Activated CD8-positive, alpha-beta memory T cell treated with anti-CD3 and anti-CD28 coated beads, Interleukin-2, amount 50 U/mL, for 1 hour (primary cell): ENCODE measurements at regions not wholly inside any gene's neighbourhood (a gene's known extent, or its start where the extent isn't known, plus 50 kb on each side); places are given as distances from the start of the nearest gene placed in this dataset.
A peak's percentile ranks its signal among the peaks of the same experiment; 100 is the strongest.

Source experiments
- DNase-seq: peaks from one replicate; pipeline ENCODE4 v3.0.0-alpha.2; 2020; ENCODE audit errors: extremely low read depth

DNA sequence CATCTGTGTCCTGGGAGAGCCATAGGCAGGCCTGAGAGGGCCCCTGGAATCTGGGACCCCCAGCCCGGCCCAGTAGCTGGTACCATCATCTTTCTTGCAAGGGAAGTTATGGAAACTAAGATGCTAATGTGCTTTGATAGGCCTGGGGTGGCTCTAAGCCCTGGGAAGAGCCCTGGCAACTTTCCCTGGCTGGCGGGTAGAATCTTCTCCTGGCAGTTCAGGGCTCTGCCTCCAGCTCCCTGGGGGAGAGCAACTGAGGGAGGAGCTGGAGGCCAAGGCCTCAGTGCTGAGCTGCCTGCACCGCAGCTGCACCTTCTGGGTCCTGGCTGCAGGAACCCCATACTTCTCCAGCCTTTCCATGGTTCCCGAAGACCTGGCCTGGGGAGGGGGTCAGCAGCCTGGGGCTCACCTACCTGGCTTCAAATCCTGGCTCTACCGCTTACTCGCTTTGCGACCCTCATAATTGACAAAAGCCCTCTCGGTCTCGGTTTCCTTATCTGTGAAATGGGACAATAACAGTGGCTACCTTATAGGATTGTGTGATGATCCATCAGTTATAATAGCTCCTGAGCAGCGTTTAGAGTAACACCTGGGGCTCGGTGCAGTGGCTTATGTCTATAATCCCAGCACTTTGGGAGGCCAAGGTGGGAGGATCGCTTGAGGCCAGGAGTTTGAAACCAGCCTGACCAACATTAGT, 333.7 kb downstream of the SEC14L1 start:
- no peak for DNase-seq

DNA sequence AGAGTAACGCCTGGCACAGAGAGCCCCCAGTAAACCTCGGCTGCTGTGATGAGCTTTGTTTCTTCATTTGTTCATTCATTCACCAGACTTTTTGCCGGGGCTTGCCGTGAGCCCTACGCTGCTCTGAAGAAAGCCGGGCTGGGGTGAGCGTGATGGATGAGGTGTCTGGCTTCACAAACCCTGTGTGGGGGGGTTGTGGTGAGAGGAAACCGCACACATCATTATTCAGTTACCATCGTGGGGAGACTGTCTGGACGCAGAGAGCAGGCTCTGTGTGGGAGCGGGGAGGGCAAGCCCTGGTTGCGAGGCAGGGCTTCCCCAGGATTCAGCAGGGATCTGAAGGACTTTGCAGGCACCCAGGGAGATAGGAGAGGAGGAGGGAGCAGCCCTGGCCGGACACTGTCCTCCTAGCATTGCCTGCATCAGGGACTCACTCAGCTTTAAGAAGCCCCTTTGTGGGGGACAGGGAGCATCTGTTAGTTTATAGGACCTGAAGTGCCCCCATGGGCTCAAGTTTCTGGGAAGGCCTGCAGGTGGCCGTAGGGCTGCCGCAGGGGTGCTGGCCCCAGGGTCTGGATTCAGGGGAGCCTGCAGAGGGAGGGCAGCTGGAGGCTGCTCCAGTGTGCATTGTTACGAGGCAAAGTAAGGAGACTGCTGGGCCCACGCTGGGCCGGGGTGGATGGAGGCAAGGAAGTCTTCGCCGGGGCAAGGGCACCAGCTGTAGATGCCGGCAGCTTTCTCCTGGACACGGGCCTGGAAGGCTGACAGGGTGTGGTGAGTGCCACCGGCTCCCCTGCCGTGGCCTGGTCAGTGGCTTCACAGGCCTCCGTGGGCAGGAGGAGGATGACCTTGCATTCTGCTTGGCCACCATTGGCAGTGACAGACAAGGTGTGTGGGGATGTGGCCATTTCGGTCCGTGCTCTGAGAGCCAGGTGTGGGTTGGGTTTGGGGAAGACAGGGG, 334.5 kb downstream of the SEC14L1 start:
- DNase-seq, result peak; percentile 67

DNA sequence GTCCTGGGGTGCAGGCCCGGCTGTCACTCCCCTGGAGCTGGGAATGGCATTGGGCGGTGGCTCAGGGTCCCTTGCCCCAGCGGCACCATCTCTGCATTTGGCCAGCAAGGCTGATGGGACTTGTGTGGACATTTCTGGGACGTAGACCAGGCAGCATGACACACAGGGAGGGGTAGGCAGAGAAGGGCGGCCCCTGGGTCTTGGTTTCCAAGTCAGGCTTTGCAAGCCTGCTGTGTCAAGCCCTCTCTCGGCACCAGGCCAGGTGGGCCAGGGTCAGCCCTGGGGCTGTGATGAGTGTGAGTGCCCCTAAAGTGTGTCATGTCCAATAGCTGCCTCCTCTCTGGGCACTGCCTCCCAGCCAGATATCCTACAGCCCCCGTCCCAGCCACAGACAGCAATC, 335.2 kb downstream of the SEC14L1 start:
- DNase-seq, result no peak

DNA sequence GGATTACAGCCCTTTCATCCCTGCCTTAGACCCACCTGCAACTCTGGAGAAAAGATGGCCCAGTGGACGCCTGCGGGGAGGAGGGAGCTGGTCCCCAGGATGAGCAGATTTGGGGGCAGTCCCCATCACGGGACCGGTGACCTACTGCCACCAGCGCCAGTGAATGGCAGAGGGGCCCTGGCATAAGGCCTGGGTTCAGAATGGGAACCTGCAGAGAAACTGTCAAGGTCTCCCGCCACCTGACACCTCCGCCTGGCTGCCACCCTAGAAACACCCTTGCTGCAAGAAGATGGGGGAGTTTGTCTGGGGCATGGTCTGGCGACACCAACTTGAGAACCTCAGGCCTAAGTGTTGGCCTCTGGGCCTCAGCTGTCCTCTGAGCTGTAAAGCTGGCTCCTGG, 335.7 kb downstream of the SEC14L1 start:
- DNase-seq, result no peak

DNA sequence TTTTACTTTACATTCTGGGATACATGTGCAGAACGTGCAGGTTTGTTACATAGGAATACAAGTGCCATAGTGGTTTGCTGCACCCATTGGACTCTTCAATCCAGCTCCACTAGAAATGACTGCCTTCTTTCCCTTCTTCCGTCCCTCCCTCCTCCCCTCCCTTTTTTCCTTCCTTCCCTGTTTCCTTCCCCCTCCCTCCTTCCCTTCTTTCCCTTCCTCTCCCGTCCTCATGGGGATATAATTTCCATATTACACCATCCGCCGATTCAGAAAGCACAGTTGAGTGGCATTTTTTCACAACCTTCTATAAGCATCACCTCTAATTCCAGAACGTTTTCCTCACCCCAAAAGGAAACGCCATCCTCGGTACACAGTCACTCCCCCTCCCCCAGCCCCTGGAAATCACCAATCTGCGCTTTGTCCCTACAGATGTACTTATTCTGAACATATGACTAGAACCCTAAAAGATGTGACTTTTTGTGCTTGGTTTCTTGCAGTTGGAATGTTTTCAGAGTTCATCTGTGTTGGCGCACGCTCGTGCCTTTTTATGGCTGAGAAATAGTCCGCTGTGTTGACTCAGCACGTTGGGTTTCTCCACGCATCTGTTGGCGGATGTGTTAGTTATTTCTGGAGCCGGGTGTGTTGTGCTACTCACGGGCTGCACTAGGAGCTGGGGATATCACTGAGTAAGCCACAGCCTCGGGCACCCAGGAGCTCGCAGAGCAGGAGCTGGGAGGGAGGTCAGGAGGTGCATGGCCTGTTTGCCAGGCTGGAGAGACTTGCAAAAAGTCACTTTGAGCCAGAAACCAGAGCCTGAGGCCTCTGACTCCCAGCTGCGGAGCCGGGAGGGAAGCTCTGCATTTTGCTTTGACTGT, 336.4 kb downstream of the SEC14L1 start:
- DNase-seq, result no peak

DNA sequence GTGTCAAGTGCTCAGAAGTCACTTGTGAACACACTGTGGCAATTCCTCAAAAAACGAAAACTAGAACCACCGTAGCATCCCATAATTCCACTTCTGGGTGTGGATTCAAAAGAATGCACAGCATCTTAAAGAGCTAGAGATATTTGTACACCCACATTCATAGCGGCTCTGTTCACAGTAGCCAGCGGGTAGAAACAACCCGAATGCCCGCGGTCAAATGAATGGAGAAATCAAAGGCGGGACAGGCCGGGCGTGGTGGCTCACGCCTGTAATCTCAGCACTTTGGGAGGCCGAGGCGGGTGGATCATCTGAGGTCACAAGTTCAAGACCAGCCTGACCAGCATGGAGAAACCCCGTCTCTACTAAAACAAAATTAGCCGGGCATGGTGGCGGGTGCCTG, 337.5 kb downstream of the SEC14L1 start:
- no peak for DNase-seq

DNA sequence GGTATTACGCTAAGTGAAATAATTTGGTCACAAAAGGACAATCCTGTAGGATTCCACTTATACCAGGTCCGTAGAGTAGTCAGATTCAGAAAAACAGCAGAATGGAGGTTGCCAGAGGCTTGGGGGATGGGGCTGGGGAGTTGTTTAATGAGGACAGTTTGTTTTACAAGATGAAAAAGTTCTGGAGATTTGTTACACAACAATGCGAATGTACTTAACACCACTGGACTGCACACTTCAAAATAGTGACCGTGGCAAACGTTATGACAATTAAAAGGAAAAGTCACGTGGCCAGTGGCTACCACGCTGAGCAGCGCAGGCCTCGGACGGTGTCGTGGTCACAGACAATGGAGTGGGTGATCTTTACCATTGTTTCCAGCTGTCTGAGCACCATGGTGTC, 338.1 kb downstream of the SEC14L1 start:
- no peak for DNase-seq

DNA sequence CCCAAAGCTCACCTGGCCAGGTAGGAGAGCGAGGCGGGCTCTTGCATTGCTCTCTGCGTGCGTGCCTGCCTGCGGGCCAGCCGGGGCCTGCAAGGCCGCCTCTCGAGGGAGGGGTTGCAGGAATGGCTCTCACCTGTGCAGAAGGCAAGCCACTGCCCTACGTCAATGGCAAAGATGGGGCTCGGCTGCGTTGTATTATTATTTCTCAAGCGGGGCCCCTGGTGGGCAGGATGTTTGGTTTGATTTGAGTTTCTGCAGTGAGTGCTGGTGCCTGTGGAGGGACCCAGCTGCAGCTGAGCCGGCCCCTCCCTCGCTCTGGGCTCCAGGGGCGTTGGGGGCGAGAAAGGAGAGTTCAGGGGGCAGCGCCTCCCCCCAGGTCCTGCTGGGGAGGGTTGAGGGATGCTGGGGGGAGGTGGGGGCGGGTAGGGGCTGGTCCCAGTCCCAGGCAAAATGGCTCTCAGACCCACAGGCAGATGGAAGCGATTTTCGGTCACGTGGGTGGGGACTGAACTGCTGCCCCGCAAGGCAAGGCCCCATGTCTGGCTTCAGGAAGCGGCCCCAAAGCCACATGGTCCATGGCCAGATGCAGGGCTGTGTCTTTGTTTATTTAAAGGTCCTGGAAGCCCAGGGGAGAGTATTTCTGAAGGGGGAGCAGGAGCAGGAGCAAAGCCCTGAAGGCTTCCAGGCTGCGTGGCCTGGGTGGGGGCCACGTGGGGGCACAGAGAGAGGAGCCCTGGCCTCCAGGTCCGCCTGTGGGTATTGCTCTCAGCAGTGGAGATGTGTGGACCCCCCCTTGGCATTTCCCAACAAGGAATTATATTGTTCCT, 338.8 kb downstream of the SEC14L1 start:
- DNase-seq, result no peak

DNA sequence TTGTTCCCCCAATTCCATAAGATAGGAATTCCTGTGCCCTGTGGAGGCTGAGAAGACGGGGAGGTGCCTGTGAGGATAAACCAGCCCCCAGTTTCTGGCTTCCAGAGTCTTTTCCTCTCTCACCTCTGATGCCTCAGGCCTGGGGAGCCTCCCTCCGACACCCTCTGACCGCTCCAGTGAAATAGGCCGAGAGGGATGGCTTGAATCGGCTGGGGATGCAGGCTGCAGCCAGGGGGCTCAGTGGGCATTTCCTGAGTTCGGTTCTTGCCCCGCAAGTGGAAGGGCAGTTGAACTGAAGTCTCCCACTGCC, 339.4 kb downstream of the SEC14L1 start:
- DNase-seq, result no peak

DNA sequence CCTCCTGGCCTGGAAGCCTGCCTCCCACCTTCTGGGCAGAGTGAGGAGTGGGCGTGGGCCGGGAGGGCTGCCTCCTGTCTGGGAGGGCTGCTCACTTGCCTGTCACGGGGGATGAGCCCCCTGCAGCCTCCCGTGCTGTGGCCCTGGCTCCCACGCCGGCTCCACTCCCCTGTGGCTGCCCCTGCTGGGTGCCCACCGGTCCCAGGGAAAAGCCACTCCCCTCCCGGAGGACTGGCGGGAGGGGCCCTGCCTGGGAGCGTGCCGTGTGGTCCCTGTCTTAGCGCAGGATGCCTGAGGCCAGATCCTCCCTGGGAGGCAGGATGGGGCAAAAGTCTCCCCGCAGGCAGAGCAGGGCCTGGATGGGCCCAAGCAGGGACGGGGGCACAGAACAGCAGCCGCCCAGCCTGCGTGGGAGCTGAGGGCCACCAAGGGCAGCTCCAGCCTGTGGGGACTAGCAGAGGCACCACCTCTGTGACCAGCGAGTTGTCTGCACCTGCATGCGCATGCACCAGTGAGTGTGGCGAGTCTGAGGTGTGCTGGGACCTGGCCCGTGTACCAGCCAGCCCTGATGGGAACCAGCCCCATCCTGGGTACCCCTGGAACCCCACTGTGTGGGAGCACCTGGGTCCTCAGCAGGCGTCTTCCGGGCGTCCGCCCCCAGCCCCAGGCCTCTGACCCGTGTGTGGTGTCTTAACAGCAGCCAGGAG, 339.9 kb downstream of the SEC14L1 start:
- DNase-seq, result no peak

DNA sequence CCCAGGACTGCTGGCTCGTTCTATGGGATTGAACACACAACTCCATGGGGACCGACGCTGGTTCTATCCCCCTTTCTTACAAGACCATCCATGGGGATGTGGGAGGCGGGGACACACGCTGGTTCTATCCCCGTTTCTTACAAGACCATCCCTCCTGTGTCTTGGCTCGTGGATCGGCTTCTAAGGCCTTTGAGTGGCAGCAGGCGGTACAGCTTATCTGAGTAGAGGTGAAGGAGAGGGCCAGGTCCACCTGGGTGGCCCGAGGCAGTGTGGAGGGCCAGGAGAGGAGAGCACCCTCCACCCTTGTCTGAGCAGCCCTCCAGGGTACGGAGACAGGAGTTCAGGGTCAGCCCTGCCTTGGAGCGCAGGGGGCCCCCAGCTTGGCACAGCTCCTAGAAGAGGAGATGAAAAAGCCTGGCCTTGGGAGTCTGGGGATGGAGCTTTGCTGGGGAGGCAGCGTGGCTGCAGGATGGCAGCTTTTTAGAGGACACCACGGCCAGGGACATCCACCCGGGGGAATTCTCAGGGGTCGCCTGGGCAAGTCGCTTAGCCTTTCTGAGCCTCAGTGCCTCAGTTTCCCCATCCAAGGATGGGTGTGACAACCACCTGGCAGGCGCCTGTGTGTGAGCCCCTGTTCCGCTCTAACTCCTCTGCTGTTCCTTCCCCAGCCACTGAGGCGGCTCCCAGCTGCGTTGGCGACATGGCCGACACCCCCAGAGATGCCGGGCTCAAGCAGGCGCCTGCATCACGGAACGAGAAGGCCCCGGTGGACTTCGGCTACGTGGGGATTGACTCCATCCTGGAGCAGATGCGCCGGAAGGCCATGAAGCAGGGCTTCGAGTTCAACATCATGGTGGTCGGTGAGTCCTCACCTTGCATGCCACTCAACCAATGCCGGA, 341.0 kb downstream of the SEC14L1 start:
- DNase-seq, result no peak

DNA sequence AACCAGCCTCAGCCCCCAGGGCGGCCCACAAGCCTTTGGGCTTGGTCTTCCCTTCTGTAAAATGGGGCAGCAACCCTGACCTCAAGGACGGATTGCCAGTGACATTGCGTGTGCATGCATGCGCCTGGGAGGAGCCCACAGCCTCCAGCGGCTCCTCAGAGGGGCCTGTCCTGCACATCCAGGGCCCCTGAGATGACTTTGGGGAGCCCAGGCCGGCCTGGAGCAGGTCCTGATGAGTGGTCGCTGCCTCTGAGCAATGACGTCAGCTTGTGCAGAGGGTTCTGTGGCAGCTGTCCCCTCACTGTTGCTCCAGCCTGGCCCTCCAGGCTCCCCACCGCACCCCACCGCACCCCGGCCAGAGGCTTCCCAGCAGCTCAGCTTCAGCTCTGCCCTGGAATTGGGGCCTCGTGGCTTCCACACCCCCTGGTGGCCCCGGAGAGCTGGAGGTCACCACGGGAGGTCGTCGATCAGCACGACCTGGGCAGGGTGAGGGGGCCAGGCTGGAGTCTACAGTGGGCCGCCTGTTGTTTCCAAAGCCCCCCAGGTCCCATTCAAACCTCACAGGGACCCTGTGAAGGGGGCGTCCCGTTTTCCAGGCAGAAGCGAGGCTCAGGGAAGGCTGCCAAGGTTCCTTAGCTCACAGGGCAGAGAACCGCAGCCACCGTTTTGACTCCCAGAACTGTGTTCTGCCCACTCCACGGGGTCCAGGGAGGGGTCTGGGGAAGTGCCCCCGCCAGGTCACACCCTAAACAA, 341.8 kb downstream of the SEC14L1 start:
- DNase-seq, result no peak

DNA sequence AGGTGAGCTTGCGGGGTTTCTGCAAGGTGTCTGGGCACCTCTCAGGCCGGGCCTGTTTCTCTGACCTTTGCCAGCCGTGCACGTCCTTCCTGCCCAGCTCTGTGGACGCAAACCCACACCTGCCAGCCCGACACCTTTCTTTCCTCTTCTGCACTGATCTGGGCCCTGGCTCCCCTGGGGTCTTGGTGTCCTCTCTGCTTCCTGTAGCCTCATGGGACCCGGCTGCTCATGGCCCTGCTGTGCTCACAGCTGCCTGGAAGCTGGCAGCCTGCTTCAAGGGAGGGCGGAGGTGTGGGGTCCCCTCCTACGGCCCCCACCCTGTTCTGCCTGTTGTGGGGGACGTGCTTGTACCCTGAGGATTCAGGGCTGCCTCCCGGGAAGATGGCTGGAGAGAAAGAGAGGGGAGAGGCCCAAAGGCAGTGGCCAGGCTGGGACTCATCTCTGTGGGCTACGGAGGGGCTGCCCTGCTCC, 342.4 kb downstream of the SEC14L1 start:
- no peak for DNase-seq

DNA sequence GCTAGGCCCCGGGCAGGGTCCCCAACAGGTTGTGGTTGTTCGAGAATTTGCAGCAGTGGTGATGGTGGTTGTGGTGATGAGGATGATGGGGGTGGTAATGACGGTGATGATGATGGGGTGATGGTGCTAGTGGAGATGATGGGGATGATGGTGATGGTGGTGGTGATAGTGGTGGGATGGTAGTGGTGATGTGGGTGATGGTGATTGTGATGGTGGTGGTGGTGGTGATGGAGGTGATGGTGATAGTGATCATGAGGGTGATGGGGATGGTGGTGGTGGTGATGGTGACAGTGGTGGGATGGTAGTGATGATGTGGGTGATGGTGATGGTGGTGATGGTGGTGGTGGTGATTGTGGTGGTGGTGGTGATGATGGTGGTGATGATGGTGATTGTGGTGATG, 343.3 kb downstream of the SEC14L1 start:
- DNase-seq, result no peak

DNA sequence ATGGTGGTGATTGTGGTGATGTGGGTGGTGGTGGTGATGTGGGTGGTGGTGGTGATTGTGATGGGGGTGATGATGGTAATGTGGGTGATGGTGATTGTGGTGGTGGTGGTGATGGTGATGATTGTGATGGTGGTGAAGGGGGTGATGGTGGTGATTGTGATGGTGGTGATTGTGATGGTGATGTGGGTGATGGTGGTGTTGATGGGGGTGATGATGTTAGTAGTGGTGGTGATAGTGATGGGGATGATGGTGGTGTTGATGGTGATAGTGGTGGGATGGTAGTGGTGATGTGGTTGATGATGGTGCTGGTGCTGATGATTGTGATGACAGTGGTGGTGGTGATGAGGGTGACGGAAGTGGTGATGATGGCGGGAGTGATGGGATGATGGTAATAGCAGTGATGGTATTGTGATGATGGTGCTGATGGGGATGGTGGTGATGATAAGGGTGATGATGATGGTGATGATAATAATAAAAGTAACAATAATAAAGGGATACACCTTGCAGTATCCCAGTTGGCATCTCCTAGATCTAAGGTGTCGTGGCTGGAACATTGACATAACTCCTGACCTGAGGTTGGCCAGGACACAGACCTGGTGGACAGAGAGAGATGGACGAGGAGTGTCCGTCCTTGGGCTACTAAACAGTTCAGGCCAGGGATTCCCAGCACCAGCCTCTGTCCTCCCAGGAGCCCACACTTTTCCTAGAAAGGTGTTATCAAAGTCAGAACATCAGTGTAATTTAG, 344.5 kb downstream of the SEC14L1 start:
- DNase-seq, result no peak

DNA sequence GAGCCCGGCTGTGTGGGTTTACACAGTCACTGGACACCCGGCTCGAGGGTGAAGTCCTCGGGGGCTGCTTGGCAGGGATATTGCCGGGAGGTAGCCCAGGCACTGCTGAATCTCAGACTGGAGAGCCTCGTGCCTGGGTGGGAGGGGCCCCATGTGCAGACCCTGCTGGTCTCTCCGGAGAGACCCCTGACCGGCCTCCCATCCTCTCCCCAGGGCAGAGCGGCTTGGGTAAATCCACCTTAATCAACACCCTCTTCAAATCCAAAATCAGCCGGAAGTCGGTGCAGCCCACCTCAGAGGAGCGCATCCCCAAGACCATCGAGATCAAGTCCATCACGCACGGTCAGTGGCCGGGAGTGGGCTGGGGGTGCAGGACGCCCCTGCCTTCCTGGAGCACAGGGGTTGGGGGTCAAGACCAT, 346.5 kb downstream of the SEC14L1 start:
- DNase-seq, result no peak

DNA sequence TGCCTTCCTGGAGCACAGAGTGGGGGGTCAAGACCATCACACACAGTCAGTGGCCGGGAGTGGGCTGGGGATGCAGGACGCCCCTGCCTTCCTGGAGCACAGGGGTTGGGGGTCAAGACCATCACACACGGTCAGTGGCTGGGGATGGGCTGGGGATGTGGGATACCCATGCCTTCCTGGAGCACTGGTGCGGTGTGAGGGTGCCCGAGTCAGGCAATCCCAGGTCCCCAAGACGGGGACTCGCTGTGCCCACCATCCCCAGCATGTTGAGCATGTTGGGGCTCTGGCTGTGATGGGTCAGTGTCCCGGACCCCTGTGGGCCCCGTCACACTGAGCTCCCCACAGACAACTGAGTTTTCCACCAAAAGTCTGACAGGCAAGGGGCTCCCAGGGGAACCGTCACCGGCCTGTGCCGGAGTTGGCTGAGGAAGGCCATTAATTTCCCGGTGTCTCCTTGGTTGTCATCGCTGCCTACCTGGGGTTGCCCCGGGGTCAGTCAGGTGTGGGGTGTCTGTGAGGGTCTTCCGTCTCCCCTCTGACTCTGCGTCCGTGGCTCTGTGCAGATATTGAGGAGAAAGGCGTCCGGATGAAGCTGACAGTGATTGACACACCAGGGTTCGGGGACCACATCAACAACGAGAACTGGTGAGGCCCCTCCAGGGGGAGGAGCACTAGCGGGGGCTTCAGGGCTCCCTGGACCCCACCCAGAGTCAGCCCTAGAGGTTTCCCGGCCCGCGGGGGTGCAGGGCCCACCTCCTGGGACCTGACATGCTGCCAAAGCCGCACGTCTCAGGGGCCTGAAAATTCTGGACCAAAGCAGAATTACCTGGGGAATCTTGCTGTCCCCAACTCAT, 347.1 kb downstream of the SEC14L1 start:
- no peak for DNase-seq
